ENCODE measurements at regions not wholly inside any gene's neighbourhood (a gene's known extent, or its start where the extent isn't known, plus 50 kb on each side); places are given as distances from the start of the nearest gene placed in this dataset.
"Not testable (repeated sequence)": the region's sequence is repeated elsewhere in the genome, so short reads cannot be mapped to it uniquely, and the experiment has no call there.

GRCh38 chr4:57943682-57944081 is 833.5 kb upstream of the IGFBP7 start:
- Histone ChIP-seq H3K27ac (ENCODE audit: low read depth, low read length, severe bottlenecking) (no peak overlapping the region), H3K36me3 (ENCODE audit: control insufficient read depth, insufficient read depth, low read length) (no peaks in the 10 kb centered on the region), H3K4me3 (ENCODE audit: extremely low read depth, insufficient read depth, low read length, poor library complexity, severe bottlenecking) (no peak overlapping the region), H3K9me3 (ENCODE audit: control insufficient read depth, low read length) (no peaks in the 10 kb centered on the region), H3K4me1 (ENCODE audit: control insufficient read depth, insufficient read depth, low read length, poor library complexity, severe bottlenecking) (peaks cover 5% of the 10 kb centered on the region)
- 79 to 91% methylated on average over 3 to 7 of the region's 8 CpGs for WGBS, 2 experiments (ENCODE audit: insufficient coverage in 2 of 2)

GRCh38 chr4:57937326-57937725 is 827.1 kb upstream of the IGFBP7 start:
- not testable (repeated sequence) for H3K27ac ChIP-seq (ENCODE audit: low read depth, low read length, severe bottlenecking); H3K4me3 ChIP-seq (ENCODE audit: extremely low read depth, insufficient read depth, low read length, poor library complexity, severe bottlenecking); H3K36me3 ChIP-seq (ENCODE audit: control insufficient read depth, insufficient read depth, low read length); H3K4me1 ChIP-seq (ENCODE audit: control insufficient read depth, insufficient read depth, low read length, poor library complexity, severe bottlenecking); H3K9me3 ChIP-seq (ENCODE audit: control insufficient read depth, low read length)
- 86 to 93% methylated on average over 1 to 2 of the region's 2 CpGs for WGBS, 2 experiments (ENCODE audit: insufficient coverage in 2 of 2)

GRCh38 chr4:57926311-57926710 is 816.1 kb upstream of the IGFBP7 start:
- Histone ChIP-seq H3K4me1 (ENCODE audit: control insufficient read depth, insufficient read depth, low read length, poor library complexity, severe bottlenecking) (no peaks in the 10 kb centered on the region), H3K9me3 (ENCODE audit: control insufficient read depth, low read length) (no peaks in the 10 kb centered on the region), H3K27ac (ENCODE audit: low read depth, low read length, severe bottlenecking) (no peak overlapping the region), H3K36me3 (ENCODE audit: control insufficient read depth, insufficient read depth, low read length) (no peaks in the 10 kb centered on the region), H3K4me3 (ENCODE audit: extremely low read depth, insufficient read depth, low read length, poor library complexity, severe bottlenecking) (no peak overlapping the region)
- WGBS, 2 experiments (ENCODE audit: insufficient coverage in 2 of 2): 100% methylated on average over 1 of the region's 3 CpGs; no CpG with 5 or more reads in 1 of the 2 experiments

- no peak overlapping the region for H3K4me3 ChIP-seq (ENCODE audit: extremely low read depth, insufficient read depth, low read length, poor library complexity, severe bottlenecking)
- H3K9me3 ChIP-seq (ENCODE audit: control insufficient read depth, low read length): no peaks in the 10 kb centered on the region
- no CpG with 5 or more reads among the region's 1 CpG for WGBS, 2 experiments (ENCODE audit: insufficient coverage in 2 of 2)
- no peaks in the 10 kb centered on the region for H3K36me3 ChIP-seq (ENCODE audit: control insufficient read depth, insufficient read depth, low read length)
- no peaks in the 10 kb centered on the region for H3K4me1 ChIP-seq (ENCODE audit: control insufficient read depth, insufficient read depth, low read length, poor library complexity, severe bottlenecking)
- no peak overlapping the region for H3K27ac ChIP-seq (ENCODE audit: low read depth, low read length, severe bottlenecking)
These were observed 814.8 kb upstream of the IGFBP7 start for GRCh38 chr4:57924951-57925350.

- H3K27ac ChIP-seq (ENCODE audit: low read depth, low read length, severe bottlenecking): no peak overlapping the region
- no peaks in the 10 kb centered on the region for H3K4me1 ChIP-seq (ENCODE audit: control insufficient read depth, insufficient read depth, low read length, poor library complexity, severe bottlenecking)
- no peaks in the 10 kb centered on the region for H3K36me3 ChIP-seq (ENCODE audit: control insufficient read depth, insufficient read depth, low read length)
- no peaks in the 10 kb centered on the region for H3K9me3 ChIP-seq (ENCODE audit: control insufficient read depth, low read length)
- no peak overlapping the region for H3K4me3 ChIP-seq (ENCODE audit: extremely low read depth, insufficient read depth, low read length, poor library complexity, severe bottlenecking)
These were observed 806.3 kb upstream of the IGFBP7 start for GRCh38 chr4:57916479-57916878.

- Histone ChIP-seq H3K27ac (ENCODE audit: low read depth, low read length, severe bottlenecking) (no peak overlapping the region), H3K4me1 (ENCODE audit: control insufficient read depth, insufficient read depth, low read length, poor library complexity, severe bottlenecking) (no peaks in the 10 kb centered on the region), H3K9me3 (ENCODE audit: control insufficient read depth, low read length) (no peaks in the 10 kb centered on the region), H3K36me3 (ENCODE audit: control insufficient read depth, insufficient read depth, low read length) (no peaks in the 10 kb centered on the region), H3K4me3 (ENCODE audit: extremely low read depth, insufficient read depth, low read length, poor library complexity, severe bottlenecking) (no peak overlapping the region)
These were observed 801.0 kb upstream of the IGFBP7 start for GRCh38 chr4:57911203-57911602.

GRCh38 chr4:57910151-57910550 is 800.0 kb upstream of the IGFBP7 start:
- H3K4me1 ChIP-seq (ENCODE audit: control insufficient read depth, insufficient read depth, low read length, poor library complexity, severe bottlenecking): no peaks in the 10 kb centered on the region
- H3K36me3 ChIP-seq (ENCODE audit: control insufficient read depth, insufficient read depth, low read length): no peaks in the 10 kb centered on the region
- H3K27ac ChIP-seq (ENCODE audit: low read depth, low read length, severe bottlenecking): no peak overlapping the region
- H3K9me3 ChIP-seq (ENCODE audit: control insufficient read depth, low read length): no peaks in the 10 kb centered on the region
- no peak overlapping the region for H3K4me3 ChIP-seq (ENCODE audit: extremely low read depth, insufficient read depth, low read length, poor library complexity, severe bottlenecking)
- WGBS, 2 experiments (ENCODE audit: insufficient coverage in 2 of 2): 100% methylated on average over 1 of the region's 3 CpGs

GRCh38 chr4:57905965-57906364 is 795.8 kb upstream of the IGFBP7 start:
- no peaks in the 10 kb centered on the region for H3K9me3 ChIP-seq (ENCODE audit: control insufficient read depth, low read length)
- H3K36me3 ChIP-seq (ENCODE audit: control insufficient read depth, insufficient read depth, low read length): no peaks in the 10 kb centered on the region
- no peak overlapping the region for H3K4me3 ChIP-seq (ENCODE audit: extremely low read depth, insufficient read depth, low read length, poor library complexity, severe bottlenecking)
- WGBS, 2 experiments (ENCODE audit: insufficient coverage in 2 of 2): 45 to 83% methylated on average over 1 to 2 of the region's 3 CpGs
- H3K27ac ChIP-seq (ENCODE audit: low read depth, low read length, severe bottlenecking): no peak overlapping the region
- no peaks in the 10 kb centered on the region for H3K4me1 ChIP-seq (ENCODE audit: control insufficient read depth, insufficient read depth, low read length, poor library complexity, severe bottlenecking)

GRCh38 chr4:57877047-57877458 is 766.9 kb upstream of the IGFBP7 start:
- Histone ChIP-seq H3K4me1 (ENCODE audit: control insufficient read depth, insufficient read depth, low read length, poor library complexity, severe bottlenecking) (no peaks in the 10 kb centered on the region), H3K4me3 (ENCODE audit: extremely low read depth, insufficient read depth, low read length, poor library complexity, severe bottlenecking) (no peak overlapping the region), H3K27ac (ENCODE audit: low read depth, low read length, severe bottlenecking) (no peak overlapping the region), H3K9me3 (ENCODE audit: control insufficient read depth, low read length) (no peaks in the 10 kb centered on the region), H3K36me3 (ENCODE audit: control insufficient read depth, insufficient read depth, low read length) (no peaks in the 10 kb centered on the region)
- 89 to 100% methylated on average over 1 to 3 of the region's 3 CpGs for WGBS, 2 experiments (ENCODE audit: insufficient coverage in 2 of 2)

- 85 to 88% methylated on average over 2 of the region's 2 CpGs for WGBS, 2 experiments (ENCODE audit: insufficient coverage in 2 of 2)
- H3K27ac ChIP-seq (ENCODE audit: low read depth, low read length, severe bottlenecking): no peak overlapping the region
These were observed 765.7 kb upstream of the IGFBP7 start for GRCh38 chr4:57875829-57876392.

GRCh38 chr4:57866468-57867171 is 756.4 kb upstream of the IGFBP7 start:
- H3K4me3 ChIP-seq (ENCODE audit: extremely low read depth, insufficient read depth, low read length, poor library complexity, severe bottlenecking): no peak overlapping the region
- no peaks in the 10 kb centered on the region for H3K4me1 ChIP-seq (ENCODE audit: control insufficient read depth, insufficient read depth, low read length, poor library complexity, severe bottlenecking)
- H3K9me3 ChIP-seq (ENCODE audit: control insufficient read depth, low read length): no peaks in the 10 kb centered on the region
- no peak overlapping the region for H3K27ac ChIP-seq (ENCODE audit: low read depth, low read length, severe bottlenecking)
- WGBS, 2 experiments (ENCODE audit: insufficient coverage in 2 of 2): no CpG with 5 or more reads among the region's 2 CpGs
- no peaks in the 10 kb centered on the region for H3K36me3 ChIP-seq (ENCODE audit: control insufficient read depth, insufficient read depth, low read length)

More at GRCh38 chr4:57875829-57876392, 765.7 kb upstream of the IGFBP7 start:
- H3K36me3 ChIP-seq (ENCODE audit: control insufficient read depth, insufficient read depth, low read length): no peaks in the 10 kb centered on the region
- H3K9me3 ChIP-seq (ENCODE audit: control insufficient read depth, low read length): no peaks in the 10 kb centered on the region
- H3K4me3 ChIP-seq (ENCODE audit: extremely low read depth, insufficient read depth, low read length, poor library complexity, severe bottlenecking): no peak overlapping the region
- no peaks in the 10 kb centered on the region for H3K4me1 ChIP-seq (ENCODE audit: control insufficient read depth, insufficient read depth, low read length, poor library complexity, severe bottlenecking)
